Ammon's horn (tissue), 1 donor: ENCODE measurements at regions not wholly inside any gene's neighbourhood (a gene's known extent, or its start where the extent isn't known, plus 50 kb on each side); places are given as distances from the start of the nearest gene placed in this dataset.
"Not testable (repeated sequence)": the region's sequence is repeated elsewhere in the genome, so short reads cannot be mapped to it uniquely, and the experiment has no call there.

ENCODE experiments used
- DNase-seq: peaks from one replicate; pipeline ENCODE4 v3.0.0-alpha.2; 2016; ENCODE audit warnings: low spot score

GRCh38 chrX:93468075-93468474 is 205.3 kb downstream of the NAP1L3 start:
- DNase-seq: no peak

- no peak for DNase-seq
These were observed 207.0 kb downstream of the NAP1L3 start for GRCh38 chrX:93466383-93466782.

- DNase-seq: no peak
These were observed 212.3 kb downstream of the NAP1L3 start for GRCh38 chrX:93461060-93461459.

GRCh38 chrX:93454509-93454908 is 218.9 kb downstream of the NAP1L3 start:
- no peak for DNase-seq

GRCh38 chrX:93434721-93435120 is 238.7 kb downstream of the NAP1L3 start:
- not testable (repeated sequence) for DNase-seq

- DNase-seq: no peak
These were observed 244.9 kb downstream of the NAP1L3 start for GRCh38 chrX:93428497-93428896.

GRCh38 chrX:93422693-93423092 is 250.7 kb downstream of the NAP1L3 start:
- peak; percentile 12 for DNase-seq

- no peak for DNase-seq
These were observed 252.8 kb downstream of the NAP1L3 start for GRCh38 chrX:93420525-93421082.

- DNase-seq: no peak
These were observed 253.3 kb downstream of the NAP1L3 start for GRCh38 chrX:93420090-93420489.

GRCh38 chrX:93419642-93420041 is 253.7 kb downstream of the NAP1L3 start:
- no peak for DNase-seq

- DNase-seq: no peak
These were observed 269.3 kb downstream of the NAP1L3 start for GRCh38 chrX:93404121-93404520.

GRCh38 chrX:93354651-93355050 is 318.7 kb downstream of the NAP1L3 start:
- no peak for DNase-seq

GRCh38 chrX:93346309-93346708 is 327.1 kb downstream of the NAP1L3 start:
- DNase-seq: no peak

- not testable (repeated sequence) for DNase-seq
These were observed 329.1 kb downstream of the NAP1L3 start for GRCh38 chrX:93344287-93344686.

- DNase-seq: no peak
These were observed 341.0 kb downstream of the NAP1L3 start for GRCh38 chrX:93332329-93332728.

- DNase-seq: no peak
These were observed 351.3 kb downstream of the NAP1L3 start for GRCh38 chrX:93322110-93322509.

GRCh38 chrX:93319609-93320008 is 353.8 kb downstream of the NAP1L3 start:
- DNase-seq: no peak
